Brain microvascular endothelial cell (primary cell): ENCODE measurements at regions not wholly inside any gene's neighbourhood (a gene's known extent, or its start where the extent isn't known, plus 50 kb on each side); places are given as distances from the start of the nearest gene placed in this dataset.

ENCODE experiments used
- DNase-seq: peaks from one replicate; pipeline ENCODE4 v3.0.0-alpha.2; 2020
- H3K27ac ChIP-seq: fragments of 250-450 bp; sonication (Bioruptor Pico); 2 replicates; pipeline ENCODE4 v1.5.1; 2020; ENCODE audit warnings: mild to moderate bottlenecking, moderate library complexity
- H3K27me3 ChIP-seq: fragments of 250-450 bp; sonication (Bioruptor Pico); replicated peaks from 2 replicates; pipeline ENCODE4 v1.5.1; 2020; ENCODE audit warnings: mild to moderate bottlenecking
- H3K36me3 ChIP-seq: fragments of 250-450 bp; sonication (Bioruptor Pico); replicated peaks from 2 replicates; pipeline ENCODE4 v1.5.1; 2020; ENCODE audit warnings: mild to moderate bottlenecking
- H3K4me3 ChIP-seq: 2 replicates; pipeline ENCODE4 v1.5.1; 2011; ENCODE audit warnings: low read depth, mild to moderate bottlenecking, control low read depth, low read length, moderate library complexity
- in situ Hi-C: cut with HindIII; loops from 2 replicates; pipeline ENCODE4 v1.10.0; 2017; ENCODE audit warnings: low sequenced_read_pairs, low pct_ligation_motif_present
- TF ChIP-seq, protein P1 (sequence below): IDR thresholded peaks from 2 replicates; pipeline ENCODE4 v1.5.1; 2011; ENCODE audit warnings: low read depth, mild to moderate bottlenecking, moderate library complexity, low read length, control low read depth, inconsistent platforms; ENCODE audit errors: missing control alignments

DNA sequence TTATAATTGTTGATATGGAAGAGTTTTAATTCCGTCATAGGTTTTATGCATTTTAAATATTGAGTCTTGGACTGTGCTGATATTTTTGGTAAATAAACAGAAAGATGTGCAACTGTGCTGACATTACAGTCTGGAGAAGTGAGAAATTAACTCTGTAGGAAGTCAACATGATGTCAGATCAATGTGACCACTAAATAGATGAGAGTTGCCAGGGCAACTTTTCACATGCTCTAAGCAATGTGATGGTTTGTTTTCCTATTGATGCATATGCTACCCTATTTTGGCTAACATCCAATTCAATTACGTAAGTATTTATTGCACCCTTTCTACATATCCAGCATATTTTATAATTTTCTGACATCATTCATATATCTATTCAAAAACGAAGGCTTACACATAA lies 1109.3 kb downstream of the TSN start:
- TF ChIP-seq, protein P1, sequence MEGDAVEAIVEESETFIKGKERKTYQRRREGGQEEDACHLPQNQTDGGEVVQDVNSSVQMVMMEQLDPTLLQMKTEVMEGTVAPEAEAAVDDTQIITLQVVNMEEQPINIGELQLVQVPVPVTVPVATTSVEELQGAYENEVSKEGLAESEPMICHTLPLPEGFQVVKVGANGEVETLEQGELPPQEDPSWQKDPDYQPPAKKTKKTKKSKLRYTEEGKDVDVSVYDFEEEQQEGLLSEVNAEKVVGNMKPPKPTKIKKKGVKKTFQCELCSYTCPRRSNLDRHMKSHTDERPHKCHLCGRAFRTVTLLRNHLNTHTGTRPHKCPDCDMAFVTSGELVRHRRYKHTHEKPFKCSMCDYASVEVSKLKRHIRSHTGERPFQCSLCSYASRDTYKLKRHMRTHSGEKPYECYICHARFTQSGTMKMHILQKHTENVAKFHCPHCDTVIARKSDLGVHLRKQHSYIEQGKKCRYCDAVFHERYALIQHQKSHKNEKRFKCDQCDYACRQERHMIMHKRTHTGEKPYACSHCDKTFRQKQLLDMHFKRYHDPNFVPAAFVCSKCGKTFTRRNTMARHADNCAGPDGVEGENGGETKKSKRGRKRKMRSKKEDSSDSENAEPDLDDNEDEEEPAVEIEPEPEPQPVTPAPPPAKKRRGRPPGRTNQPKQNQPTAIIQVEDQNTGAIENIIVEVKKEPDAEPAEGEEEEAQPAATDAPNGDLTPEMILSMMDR: no peak
- no peaks in the 10 kb centered on the region for H3K36me3 ChIP-seq
- no peaks in the 10 kb centered on the region for H3K27me3 ChIP-seq
- no peak overlapping the region for H3K4me3 ChIP-seq
- in situ Hi-C loops: no loop called here
- no peak for DNase-seq
- H3K27ac ChIP-seq: no peak overlapping the region

DNA sequence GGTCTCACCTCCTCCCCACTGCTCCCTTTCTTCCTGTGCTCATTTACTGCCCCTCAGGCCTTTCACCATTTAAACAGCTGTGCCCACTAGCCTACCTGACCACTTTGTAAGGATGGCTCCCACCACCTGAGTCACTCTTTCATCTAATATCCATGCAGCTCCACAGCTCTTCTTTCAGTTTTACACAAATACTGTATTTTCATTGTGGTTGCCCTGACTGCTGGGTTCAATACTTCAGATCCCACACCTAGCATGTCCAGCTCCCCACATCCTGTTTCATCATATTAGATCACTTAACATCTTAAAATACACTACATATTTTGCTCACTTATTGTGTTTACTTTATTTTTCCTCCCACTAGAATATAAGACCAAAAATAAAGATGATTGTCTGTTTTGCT lies 1110.6 kb downstream of the TSN start:
- in situ Hi-C loops: no loop called here
- Histone ChIP-seq H3K4me3 (no peak overlapping the region), H3K36me3 (no peaks in the 10 kb centered on the region), H3K27ac (no peak overlapping the region), H3K27me3 (no peaks in the 10 kb centered on the region)
- TF ChIP-seq, protein P1: no peak
- DNase-seq: no peak

DNA sequence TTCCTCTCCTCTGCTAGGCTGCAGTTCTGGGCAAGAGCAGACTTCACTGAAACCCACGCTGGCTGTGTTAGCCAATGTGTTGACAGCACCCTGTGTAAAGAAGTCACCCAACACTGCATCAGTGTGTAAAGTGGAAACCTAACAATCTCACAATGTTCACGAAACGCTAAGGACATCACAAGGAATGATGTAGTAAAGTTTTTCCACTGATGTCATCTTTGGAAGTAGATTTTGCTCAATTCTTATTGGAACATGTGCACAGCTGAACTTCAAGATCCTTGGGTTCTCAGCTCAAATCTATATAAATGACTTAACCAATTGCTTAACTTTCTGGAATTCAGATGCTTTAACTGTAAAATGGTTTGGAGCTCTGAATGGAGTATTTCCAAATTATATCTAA lies 1112.5 kb downstream of the TSN start:
- Histone ChIP-seq H3K4me3 (no peak overlapping the region), H3K27me3 (no peaks in the 10 kb centered on the region), H3K36me3 (no peaks in the 10 kb centered on the region), H3K27ac (no peak overlapping the region)
- in situ Hi-C loops: no loop called here
- no peak for DNase-seq
- TF ChIP-seq, protein P1: no peak

- DNase-seq: no peak
- Histone ChIP-seq H3K4me3 (no peak overlapping the region), H3K27me3 (no peaks in the 10 kb centered on the region), H3K27ac (no peak overlapping the region), H3K36me3 (no peaks in the 10 kb centered on the region)
- in situ Hi-C loops: no loop called here
- TF ChIP-seq, protein P1: no peak
Observed at GRCh38 chr2:122868646-122869275, 1113.3 kb downstream of the TSN start.

DNA sequence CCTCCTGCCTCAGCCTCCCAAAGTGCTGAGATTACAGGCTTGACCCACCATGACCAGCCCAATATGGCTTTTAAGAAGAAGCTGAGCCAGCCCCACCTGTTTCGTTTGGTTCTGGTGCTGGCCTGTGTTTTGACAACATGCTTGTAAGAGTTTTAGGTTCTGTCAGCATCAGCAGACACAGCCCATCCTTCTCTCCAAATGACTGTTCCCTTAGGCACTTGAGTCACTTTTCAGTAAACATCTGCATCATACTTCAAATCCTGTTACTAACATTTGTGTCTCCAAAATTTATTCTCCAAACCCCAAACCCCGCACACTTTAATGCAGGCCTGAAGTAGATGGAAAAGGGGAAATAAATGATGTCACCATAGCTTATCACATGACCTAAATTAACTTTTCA lies 1118.5 kb downstream of the TSN start:
- no peak overlapping the region for H3K27ac ChIP-seq
- in situ Hi-C loops: no loop called here
- no peak for DNase-seq
- no peaks in the 10 kb centered on the region for H3K36me3 ChIP-seq
- TF ChIP-seq, protein P1: no peak
- no peaks in the 10 kb centered on the region for H3K27me3 ChIP-seq
- H3K4me3 ChIP-seq: no peak overlapping the region
